PC-3 (cell line): ENCODE measurements at regions not wholly inside any gene's neighbourhood (a gene's known extent, or its start where the extent isn't known, plus 50 kb on each side); places are given as distances from the start of the nearest gene placed in this dataset.

Experiments used
- EZH2 ChIP-seq: fragments of 300-600 bp; sonication (generic); IDR thresholded peaks from one replicate; pipeline ENCODE4 v1.6.1; 2017; ENCODE audit warnings: antibody characterized with exemption, mild to moderate bottlenecking, low read length; ENCODE audit not compliant: unreplicated experiment
- EZH2phosphoT487 ChIP-seq: fragments of 300-600 bp; sonication (generic); IDR thresholded peaks from 2 replicates; pipeline ENCODE4 v1.6.1; 2018; ENCODE audit warnings: mild to moderate bottlenecking, antibody characterized with exemption, low read length, borderline replicate concordance
- TF ChIP-seq, protein P1 (sequence below): fragments of 300-600 bp; sonication (generic); conservative IDR thresholded peaks from 2 replicates; pipeline ENCODE4 v1.5.1; 2017; ENCODE audit warnings: antibody characterized with exemption, low read depth, mild to moderate bottlenecking, low read length

GRCh38 chr1:175885326-175885725 is 141.9 kb upstream of the TNR start:
- TF ChIP-seq, protein P1, sequence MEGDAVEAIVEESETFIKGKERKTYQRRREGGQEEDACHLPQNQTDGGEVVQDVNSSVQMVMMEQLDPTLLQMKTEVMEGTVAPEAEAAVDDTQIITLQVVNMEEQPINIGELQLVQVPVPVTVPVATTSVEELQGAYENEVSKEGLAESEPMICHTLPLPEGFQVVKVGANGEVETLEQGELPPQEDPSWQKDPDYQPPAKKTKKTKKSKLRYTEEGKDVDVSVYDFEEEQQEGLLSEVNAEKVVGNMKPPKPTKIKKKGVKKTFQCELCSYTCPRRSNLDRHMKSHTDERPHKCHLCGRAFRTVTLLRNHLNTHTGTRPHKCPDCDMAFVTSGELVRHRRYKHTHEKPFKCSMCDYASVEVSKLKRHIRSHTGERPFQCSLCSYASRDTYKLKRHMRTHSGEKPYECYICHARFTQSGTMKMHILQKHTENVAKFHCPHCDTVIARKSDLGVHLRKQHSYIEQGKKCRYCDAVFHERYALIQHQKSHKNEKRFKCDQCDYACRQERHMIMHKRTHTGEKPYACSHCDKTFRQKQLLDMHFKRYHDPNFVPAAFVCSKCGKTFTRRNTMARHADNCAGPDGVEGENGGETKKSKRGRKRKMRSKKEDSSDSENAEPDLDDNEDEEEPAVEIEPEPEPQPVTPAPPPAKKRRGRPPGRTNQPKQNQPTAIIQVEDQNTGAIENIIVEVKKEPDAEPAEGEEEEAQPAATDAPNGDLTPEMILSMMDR: no peak
- TF ChIP-seq EZH2: no peak
- no peak for TF ChIP-seq EZH2phosphoT487
